ENCODE measurements at regions not wholly inside any gene's neighbourhood (a gene's known extent, or its start where the extent isn't known, plus 50 kb on each side); places are given as distances from the start of the nearest gene placed in this dataset.
"Not testable (repeated sequence)": the region's sequence is repeated elsewhere in the genome, so short reads cannot be mapped to it uniquely, and the experiment has no call there.

DNA sequence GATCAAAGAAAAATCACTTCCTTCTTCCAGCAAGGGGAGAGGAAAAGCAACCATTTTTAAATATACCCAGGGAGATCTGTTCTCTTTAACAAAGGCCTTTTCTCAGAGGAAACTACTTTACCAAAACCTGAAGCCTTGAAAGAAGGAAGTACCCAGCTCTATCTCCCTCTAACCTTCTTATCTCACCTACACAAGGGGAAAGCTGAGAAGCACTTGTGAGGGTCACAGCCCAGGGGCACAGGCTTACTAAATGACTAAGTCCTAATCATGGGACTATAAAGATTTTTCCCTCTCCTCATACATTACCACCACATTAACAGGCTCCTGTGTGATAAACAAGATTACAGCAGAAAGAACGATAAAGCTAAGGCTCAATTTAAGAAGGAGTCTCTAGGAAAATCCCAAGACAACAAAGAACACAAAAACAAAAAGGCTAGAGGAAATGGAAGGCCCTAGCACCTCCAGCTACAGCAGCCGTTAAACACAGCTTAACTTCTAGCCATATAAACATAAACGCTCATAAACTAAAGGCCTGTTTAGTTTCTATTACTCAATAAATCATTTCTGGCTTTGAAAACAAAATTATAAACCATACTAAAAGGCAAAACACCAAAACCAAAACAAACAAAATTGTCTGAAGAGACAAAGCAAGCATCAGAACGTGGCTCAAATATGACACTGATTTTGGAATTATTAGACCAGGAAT lies 284.9 kb upstream of the ECI2 start:
- H3K27me3 ChIP-seq (ENCODE audit: control insufficient read depth in 1 of 2, insufficient read depth in 2 of 2, low read length in 1 of 2) = no peaks in the 10 kb centered on the region
- H3K36me3 ChIP-seq (ENCODE audit: control insufficient read depth in 1 of 2, insufficient read depth in 2 of 2, low read length in 1 of 2) = no peaks in the 10 kb centered on the region
- ATAC-seq (ENCODE audit: low FRiP score) = no peak
- no peaks in the 10 kb centered on the region for H3K9me3 ChIP-seq (ENCODE audit: control insufficient read depth, low read length)
- WGBS, 2 donors = 83 to 96% methylated on average over 4 of the region's 4 CpGs
- H3K27ac ChIP-seq (ENCODE audit: low read depth in 1 of 2, low read length in 2 of 2) = no peak overlapping the region
- H3K4me3 ChIP-seq (ENCODE audit: low read length in 2 of 2) = no peak overlapping the region
- intact Hi-C loops (cut with DNase I) = no loop called here
- no peak for DNase-seq
- no peaks in the 10 kb centered on the region for H3K4me1 ChIP-seq (ENCODE audit: control insufficient read depth in 1 of 2, insufficient read depth in 2 of 2, low read length in 2 of 2)

DNA sequence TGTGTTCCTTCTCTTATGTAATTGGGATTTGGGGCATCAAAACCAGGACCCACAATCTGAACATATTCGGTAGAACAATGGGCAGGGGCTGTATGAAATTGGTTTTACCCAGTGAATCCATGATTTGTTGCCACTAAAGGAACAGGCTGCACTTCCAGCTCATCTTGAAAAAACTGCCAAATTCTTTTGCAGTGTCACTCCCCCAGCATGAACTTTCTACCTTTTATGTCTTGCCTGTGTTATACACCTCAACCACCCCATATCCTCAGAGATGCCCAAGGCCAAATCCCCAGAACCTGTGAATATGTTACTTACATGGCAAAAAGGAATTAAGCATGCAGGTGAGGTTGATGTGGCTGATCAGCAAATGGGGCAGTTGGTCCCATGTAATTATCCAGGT lies 280.2 kb upstream of the ECI2 start:
- WGBS, 2 donors = 0 to 52% methylated on average over 1 of the region's 1 CpG
- Histone ChIP-seq H3K4me1 (ENCODE audit: control insufficient read depth in 1 of 2, insufficient read depth in 2 of 2, low read length in 2 of 2) (no peaks in the 10 kb centered on the region), H3K27ac (ENCODE audit: low read depth in 1 of 2, low read length in 2 of 2) (no peak overlapping the region), H3K27me3 (ENCODE audit: control insufficient read depth in 1 of 2, insufficient read depth in 2 of 2, low read length in 1 of 2) (no peaks in the 10 kb centered on the region), H3K4me3 (ENCODE audit: low read length in 2 of 2) (no peak overlapping the region), H3K36me3 (ENCODE audit: control insufficient read depth in 1 of 2, insufficient read depth in 2 of 2, low read length in 1 of 2) (no peaks in the 10 kb centered on the region), H3K9me3 (ENCODE audit: control insufficient read depth, low read length) (no peaks in the 10 kb centered on the region)
- DNase-seq (no peak), ATAC-seq (ENCODE audit: low FRiP score) (no peak)
- intact Hi-C loops (cut with DNase I) = no loop called here

DNA sequence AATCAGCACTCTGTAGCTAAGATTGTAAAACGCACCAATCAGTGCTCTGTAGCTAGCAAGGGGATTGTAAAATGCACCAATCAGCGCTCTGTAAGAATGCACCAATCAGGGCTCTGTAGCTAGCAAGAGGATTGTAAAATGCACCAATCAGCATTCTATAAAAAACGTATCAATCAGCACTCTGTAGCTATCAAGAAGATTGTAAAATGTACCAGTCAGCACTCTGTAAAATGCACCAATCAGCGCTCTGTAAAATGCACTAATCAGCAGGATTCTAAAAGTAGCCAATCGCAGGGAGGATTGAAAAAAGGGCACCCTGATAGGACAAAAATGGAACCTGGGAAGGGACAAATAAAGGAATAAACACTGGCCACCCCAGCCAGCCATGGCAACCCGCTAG lies 278.7 kb upstream of the ECI2 start:
- ATAC-seq (ENCODE audit: low FRiP score); DNase-seq; H3K4me1 ChIP-seq (ENCODE audit: control insufficient read depth in 1 of 2, insufficient read depth in 2 of 2, low read length in 2 of 2); H3K36me3 ChIP-seq (ENCODE audit: control insufficient read depth in 1 of 2, insufficient read depth in 2 of 2, low read length in 1 of 2); H3K27ac ChIP-seq (ENCODE audit: low read depth in 1 of 2, low read length in 2 of 2); H3K9me3 ChIP-seq (ENCODE audit: control insufficient read depth, low read length); H3K27me3 ChIP-seq (ENCODE audit: control insufficient read depth in 1 of 2, insufficient read depth in 2 of 2, low read length in 1 of 2); H3K4me3 ChIP-seq (ENCODE audit: low read length in 2 of 2); intact Hi-C loops (cut with DNase I): not testable (repeated sequence)
- WGBS, 2 donors = 73 to 92% methylated on average over 6 of the region's 6 CpGs

DNA sequence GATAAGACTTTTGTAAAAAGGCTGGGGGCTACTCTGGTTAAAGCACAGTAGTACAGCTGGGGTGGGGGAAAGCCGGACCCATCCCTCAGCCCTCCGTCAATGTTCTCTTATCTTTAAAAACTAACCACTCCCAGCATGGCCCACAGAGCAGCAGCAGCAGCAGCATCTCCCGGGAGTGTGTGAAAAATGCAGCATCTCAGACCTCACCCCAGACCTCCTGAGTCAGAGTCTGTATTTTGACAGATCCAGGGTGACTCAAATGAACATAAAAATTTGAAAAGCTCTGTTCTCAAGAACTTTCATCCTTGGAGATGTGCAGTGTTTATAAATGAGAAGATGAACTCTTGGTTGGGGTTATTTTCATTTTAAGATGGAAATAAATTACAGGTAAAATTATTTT lies 277.7 kb upstream of the ECI2 start:
- no peaks in the 10 kb centered on the region for H3K9me3 ChIP-seq (ENCODE audit: control insufficient read depth, low read length)
- ATAC-seq (ENCODE audit: low FRiP score) (no peak), DNase-seq (no peak)
- 76 to 77% methylated on average over 3 of the region's 3 CpGs for WGBS, 2 donors
- no peaks in the 10 kb centered on the region for H3K36me3 ChIP-seq (ENCODE audit: control insufficient read depth in 1 of 2, insufficient read depth in 2 of 2, low read length in 1 of 2)
- H3K27me3 ChIP-seq (ENCODE audit: control insufficient read depth in 1 of 2, insufficient read depth in 2 of 2, low read length in 1 of 2) = no peaks in the 10 kb centered on the region
- H3K27ac ChIP-seq (ENCODE audit: low read depth in 1 of 2, low read length in 2 of 2) = no peak overlapping the region
- no peaks in the 10 kb centered on the region for H3K4me1 ChIP-seq (ENCODE audit: control insufficient read depth in 1 of 2, insufficient read depth in 2 of 2, low read length in 2 of 2)
- H3K4me3 ChIP-seq (ENCODE audit: low read length in 2 of 2) = no peak overlapping the region
- intact Hi-C loops (cut with DNase I) = no loop called here

DNA sequence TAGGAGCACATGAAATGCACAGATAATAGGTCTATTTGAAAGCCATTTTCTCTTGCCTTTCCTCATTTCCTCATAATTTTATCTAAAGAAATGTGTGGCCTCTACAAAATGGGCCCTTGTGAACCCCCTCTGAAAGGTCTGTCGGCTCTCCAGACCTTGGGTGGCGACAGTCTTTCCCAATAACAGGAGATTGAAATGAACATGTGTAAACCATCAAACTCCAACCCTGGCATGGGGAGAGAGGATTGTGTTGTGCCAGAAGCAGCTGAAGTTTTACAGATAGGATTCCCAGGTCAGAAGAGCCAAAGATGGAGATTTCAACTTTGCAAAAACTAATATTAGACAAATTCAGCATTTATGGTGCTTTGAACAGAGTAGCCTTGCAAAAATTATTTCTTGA lies 277.1 kb upstream of the ECI2 start:
- intact Hi-C loops (cut with DNase I) = no loop called here
- no peak for ATAC-seq (ENCODE audit: low FRiP score)
- no peak for DNase-seq

DNA sequence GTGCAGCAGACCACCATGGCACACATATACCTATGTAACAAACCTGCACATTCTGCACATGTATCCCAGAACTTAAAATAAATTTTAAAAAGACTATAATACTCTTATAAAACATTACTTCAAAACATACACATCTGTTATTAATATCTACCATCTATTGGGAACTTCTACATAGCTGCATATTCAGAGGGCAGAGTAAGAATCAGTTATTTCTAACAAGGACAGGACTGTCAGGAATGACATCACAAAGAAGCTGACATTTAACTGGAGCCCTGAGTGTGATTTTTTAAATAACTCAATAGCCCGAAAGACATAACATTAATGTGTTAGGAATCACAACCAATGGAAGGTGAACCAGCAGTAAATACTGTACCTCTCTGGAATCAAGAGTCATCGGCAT lies 276.7 kb upstream of the ECI2 start:
- no peak for ATAC-seq (ENCODE audit: low FRiP score)

More for the DNA sequence above, 277.1 kb upstream of the ECI2 start:
- Histone ChIP-seq H3K36me3 (ENCODE audit: control insufficient read depth in 1 of 2, insufficient read depth in 2 of 2, low read length in 1 of 2) (no peaks in the 10 kb centered on the region), H3K9me3 (ENCODE audit: control insufficient read depth, low read length) (no peaks in the 10 kb centered on the region), H3K27me3 (ENCODE audit: control insufficient read depth in 1 of 2, insufficient read depth in 2 of 2, low read length in 1 of 2) (no peaks in the 10 kb centered on the region), H3K4me3 (ENCODE audit: low read length in 2 of 2) (no peak overlapping the region), H3K27ac (ENCODE audit: low read depth in 1 of 2, low read length in 2 of 2) (no peak overlapping the region), H3K4me1 (ENCODE audit: control insufficient read depth in 1 of 2, insufficient read depth in 2 of 2, low read length in 2 of 2) (no peaks in the 10 kb centered on the region)
- WGBS, 2 donors = 85 to 91% methylated on average over 2 of the region's 2 CpGs

DNA sequence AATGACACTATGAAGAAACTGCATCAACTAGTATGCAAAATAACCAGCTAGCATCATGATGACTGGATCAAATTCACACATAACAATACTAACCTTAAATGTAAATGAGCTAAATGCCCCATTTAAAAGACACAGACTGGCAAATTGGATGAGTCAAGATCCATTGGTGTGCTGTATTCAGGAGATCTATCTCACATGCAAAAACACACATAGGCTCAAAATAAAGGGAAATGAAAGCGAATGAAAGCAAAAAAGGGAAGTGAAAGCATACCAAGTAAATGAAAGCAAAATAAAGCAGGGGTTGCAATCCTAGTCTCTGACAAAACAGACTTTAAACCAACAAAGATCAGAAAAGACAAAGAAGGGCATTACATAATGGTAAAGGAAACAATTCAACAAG lies 272.3 kb upstream of the ECI2 start:
- H3K36me3 ChIP-seq (ENCODE audit: control insufficient read depth in 1 of 2, insufficient read depth in 2 of 2, low read length in 1 of 2); ATAC-seq (ENCODE audit: low FRiP score); H3K4me1 ChIP-seq (ENCODE audit: control insufficient read depth in 1 of 2, insufficient read depth in 2 of 2, low read length in 2 of 2); intact Hi-C loops (cut with DNase I); DNase-seq; H3K4me3 ChIP-seq (ENCODE audit: low read length in 2 of 2); H3K9me3 ChIP-seq (ENCODE audit: control insufficient read depth, low read length); H3K27me3 ChIP-seq (ENCODE audit: control insufficient read depth in 1 of 2, insufficient read depth in 2 of 2, low read length in 1 of 2); H3K27ac ChIP-seq (ENCODE audit: low read depth in 1 of 2, low read length in 2 of 2): not testable (repeated sequence)
- WGBS, 2 donors = 79 to 81% methylated on average over 1 of the region's 1 CpG

More for the DNA sequence above, 276.7 kb upstream of the ECI2 start:
- Histone ChIP-seq H3K27ac (ENCODE audit: low read depth in 1 of 2, low read length in 2 of 2) (no peak overlapping the region), H3K36me3 (ENCODE audit: control insufficient read depth in 1 of 2, insufficient read depth in 2 of 2, low read length in 1 of 2) (no peaks in the 10 kb centered on the region), H3K4me1 (ENCODE audit: control insufficient read depth in 1 of 2, insufficient read depth in 2 of 2, low read length in 2 of 2) (no peaks in the 10 kb centered on the region), H3K27me3 (ENCODE audit: control insufficient read depth in 1 of 2, insufficient read depth in 2 of 2, low read length in 1 of 2) (no peaks in the 10 kb centered on the region), H3K9me3 (ENCODE audit: control insufficient read depth, low read length) (no peaks in the 10 kb centered on the region), H3K4me3 (ENCODE audit: low read length in 2 of 2) (no peak overlapping the region)
- WGBS, 2 donors = 47 to 49% methylated on average over 2 of the region's 2 CpGs
- DNase-seq = no peak
- intact Hi-C loops (cut with DNase I) = no loop called here

DNA sequence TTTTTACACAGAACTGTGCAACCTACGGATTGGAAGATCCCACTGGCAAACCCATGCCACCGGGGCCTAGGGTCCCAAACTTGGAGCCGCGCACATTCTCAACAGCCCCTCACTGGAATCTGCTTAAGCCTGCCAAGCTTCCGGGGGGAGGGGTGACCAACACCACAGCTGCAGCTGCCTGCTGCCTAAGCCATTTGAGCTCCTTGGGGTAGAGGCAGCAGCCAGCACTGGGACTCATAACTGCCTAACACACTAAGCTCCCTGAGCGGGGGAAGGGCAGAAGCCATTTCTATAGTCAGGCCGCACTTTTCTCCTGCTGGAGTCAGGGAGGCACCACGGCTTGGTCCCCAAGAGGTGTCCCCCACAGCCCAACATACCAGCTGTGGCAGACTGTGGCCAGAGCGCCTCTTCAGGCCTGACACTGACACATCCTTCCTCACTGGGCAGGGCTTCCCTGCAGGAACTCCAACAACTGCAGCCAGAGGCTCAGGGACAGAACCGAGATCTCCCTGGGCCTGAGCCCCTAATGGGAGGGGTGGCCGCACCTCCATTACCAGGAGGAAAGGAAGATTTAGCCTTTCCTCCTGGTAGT lies 270.3 kb upstream of the ECI2 start:
- ATAC-seq (ENCODE audit: low FRiP score) = no peak
- intact Hi-C loops (cut with DNase I) = no loop called here
- H3K9me3 ChIP-seq (ENCODE audit: control insufficient read depth, low read length) = no peaks in the 10 kb centered on the region
- WGBS, 2 donors = 83 to 87% methylated on average over 11 of the region's 11 CpGs
- no peaks in the 10 kb centered on the region for H3K36me3 ChIP-seq (ENCODE audit: control insufficient read depth in 1 of 2, insufficient read depth in 2 of 2, low read length in 1 of 2)
- no peak overlapping the region for H3K4me3 ChIP-seq (ENCODE audit: low read length in 2 of 2)
- DNase-seq = no peak
- H3K4me1 ChIP-seq (ENCODE audit: control insufficient read depth in 1 of 2, insufficient read depth in 2 of 2, low read length in 2 of 2) = peaks cover 2 to 4% of the 10 kb centered on the region in 2 donors
- no peak overlapping the region for H3K27ac ChIP-seq (ENCODE audit: low read depth in 1 of 2, low read length in 2 of 2)
- H3K27me3 ChIP-seq (ENCODE audit: control insufficient read depth in 1 of 2, insufficient read depth in 2 of 2, low read length in 1 of 2) = no peaks in the 10 kb centered on the region

DNA sequence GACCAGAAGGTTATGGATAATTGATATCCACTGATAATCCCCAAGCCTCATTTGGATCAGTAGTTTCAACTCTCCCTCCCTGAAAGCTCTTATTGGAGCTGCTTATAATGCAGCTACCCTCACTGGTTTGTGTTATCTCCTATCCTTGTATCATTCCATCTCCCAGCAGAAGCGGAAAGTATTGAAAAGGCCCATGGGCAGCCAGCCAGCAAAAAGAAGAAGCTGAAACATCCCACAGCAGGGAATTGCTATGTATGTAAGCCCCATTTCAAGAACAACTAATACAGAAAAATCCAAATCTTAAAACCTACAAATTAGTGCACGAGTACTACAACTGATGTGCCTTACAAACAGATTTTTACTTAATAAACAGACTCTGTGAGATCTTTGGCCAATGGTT lies 269.0 kb upstream of the ECI2 start:
- ATAC-seq (ENCODE audit: low FRiP score) (no peak), DNase-seq (no peak)
- no peak overlapping the region for H3K27ac ChIP-seq (ENCODE audit: low read depth in 1 of 2, low read length in 2 of 2)
- intact Hi-C loops (cut with DNase I) = loop anchor here in 1 of 2 donors (5.0 kb wide), 1 partner anchor 52 kb away; no protein-coding TSS in a partner anchor
- H3K36me3 ChIP-seq (ENCODE audit: control insufficient read depth in 1 of 2, insufficient read depth in 2 of 2, low read length in 1 of 2) = no peaks in the 10 kb centered on the region
- peaks cover 2 to 4% of the 10 kb centered on the region in 2 donors for H3K4me1 ChIP-seq (ENCODE audit: control insufficient read depth in 1 of 2, insufficient read depth in 2 of 2, low read length in 2 of 2)
- H3K9me3 ChIP-seq (ENCODE audit: control insufficient read depth, low read length) = no peaks in the 10 kb centered on the region
- 89 to 97% methylated on average over 2 of the region's 2 CpGs for WGBS, 2 donors
- no peak overlapping the region for H3K4me3 ChIP-seq (ENCODE audit: low read length in 2 of 2)
- H3K27me3 ChIP-seq (ENCODE audit: control insufficient read depth in 1 of 2, insufficient read depth in 2 of 2, low read length in 1 of 2) = no peaks in the 10 kb centered on the region
